ENCODE measurements at regions not wholly inside any gene's neighbourhood (a gene's known extent, or its start where the extent isn't known, plus 50 kb on each side); places are given as distances from the start of the nearest gene placed in this dataset.
"Not testable (repeated sequence)": the region's sequence is repeated elsewhere in the genome, so short reads cannot be mapped to it uniquely, and the experiment has no call there.

DNA sequence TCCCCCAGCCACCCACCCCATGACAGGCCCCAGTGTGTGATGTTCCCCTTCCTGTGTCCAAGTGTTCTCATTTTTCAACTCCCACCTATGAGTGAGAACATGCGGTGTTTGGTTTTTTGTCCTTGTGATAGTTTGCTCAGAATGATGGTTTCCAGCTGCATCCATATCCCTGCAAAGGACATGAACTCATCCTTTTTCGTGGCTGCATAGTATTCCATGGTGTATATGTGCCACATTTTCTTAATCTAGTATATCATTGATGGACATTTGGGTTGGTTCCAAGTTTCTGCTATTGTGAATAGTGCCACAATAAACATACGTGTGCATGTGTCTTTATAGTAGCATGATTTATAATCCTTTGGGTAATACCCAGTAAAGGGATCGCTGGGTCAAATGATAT is 273.0 kb downstream of the TEX29 start:
- not testable (repeated sequence) for DNase-seq

DNA sequence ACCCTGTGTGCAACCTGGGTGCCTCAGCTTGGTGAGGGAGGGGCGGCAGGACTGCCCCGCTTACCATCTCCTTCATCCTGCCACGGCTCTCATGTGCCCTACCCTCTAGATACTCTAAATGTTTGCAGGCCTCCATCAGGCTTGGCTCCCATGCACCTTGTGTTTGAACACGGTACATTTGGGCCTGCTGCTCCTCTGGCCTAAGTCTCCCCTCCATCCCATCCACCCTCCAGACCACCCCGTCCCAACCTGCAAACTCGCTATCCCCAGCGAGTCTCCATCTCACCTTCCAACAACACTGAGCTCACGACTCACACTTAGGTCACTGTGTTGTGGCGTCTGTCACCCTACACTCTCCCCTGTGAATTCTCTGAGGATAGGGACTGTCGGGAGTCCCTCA is 274.2 kb downstream of the TEX29 start:
- no peak for DNase-seq

DNA sequence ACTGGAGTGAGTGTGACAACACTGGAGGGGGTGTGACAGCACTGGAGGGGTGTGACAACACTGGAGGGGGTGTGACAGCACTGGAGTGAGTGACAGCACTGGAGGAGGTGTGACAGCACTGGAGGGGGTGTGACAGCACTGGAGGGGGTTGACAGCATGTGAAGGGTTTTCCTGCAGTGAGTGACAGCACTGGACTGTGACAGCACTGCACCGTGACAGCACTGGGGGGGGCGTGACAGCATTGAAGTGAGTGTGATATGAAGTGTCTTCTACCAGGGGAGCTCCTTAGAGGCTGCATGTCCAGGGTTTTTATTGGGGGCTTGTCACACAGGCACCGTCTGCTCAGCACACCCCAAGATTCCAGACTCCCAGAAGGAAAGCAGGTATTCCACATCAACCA is 274.8 kb downstream of the TEX29 start:
- DNase-seq, result no peak

DNA sequence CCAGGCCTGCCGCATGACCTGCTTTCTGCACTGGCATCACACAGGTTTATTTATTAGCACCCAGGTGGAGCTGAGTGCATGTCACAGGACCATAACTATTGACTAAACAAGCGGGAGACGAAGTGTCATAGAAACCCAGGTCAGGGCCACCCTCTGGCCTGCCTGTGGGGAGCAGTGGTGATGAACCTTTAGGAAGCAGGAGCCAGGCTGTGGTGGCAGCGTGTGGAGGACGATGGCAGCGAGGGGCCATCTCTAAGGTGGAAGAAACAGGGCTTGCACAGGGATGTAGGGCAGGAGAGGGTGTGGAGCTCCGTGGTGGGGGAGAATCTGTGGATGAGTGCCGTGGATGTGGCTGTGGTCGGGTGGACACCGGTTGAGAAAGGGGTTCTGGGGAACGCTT is 275.3 kb downstream of the TEX29 start:
- no peak for DNase-seq

DNA sequence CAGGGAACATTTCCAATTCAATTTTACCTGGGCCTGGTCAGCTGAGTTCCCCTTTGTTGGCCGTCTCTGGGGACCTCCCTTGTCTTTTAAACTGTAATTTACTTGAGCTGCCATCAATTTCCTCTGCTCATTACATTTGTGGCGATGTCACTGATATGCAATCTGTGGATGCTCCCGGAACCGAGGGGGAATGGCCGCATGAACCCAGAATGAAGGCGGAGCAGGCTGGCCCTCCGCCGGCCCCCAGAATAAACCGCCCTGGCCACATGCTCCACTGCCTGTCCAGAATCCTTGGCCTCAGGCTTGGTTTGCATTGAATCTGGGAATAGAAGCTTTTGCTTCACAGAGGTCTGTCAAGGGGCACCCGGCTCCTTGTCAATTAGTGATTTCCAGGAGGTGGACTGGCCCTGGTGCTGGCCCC is 276.8 kb downstream of the TEX29 start:
- DNase-seq, result no peak

DNA sequence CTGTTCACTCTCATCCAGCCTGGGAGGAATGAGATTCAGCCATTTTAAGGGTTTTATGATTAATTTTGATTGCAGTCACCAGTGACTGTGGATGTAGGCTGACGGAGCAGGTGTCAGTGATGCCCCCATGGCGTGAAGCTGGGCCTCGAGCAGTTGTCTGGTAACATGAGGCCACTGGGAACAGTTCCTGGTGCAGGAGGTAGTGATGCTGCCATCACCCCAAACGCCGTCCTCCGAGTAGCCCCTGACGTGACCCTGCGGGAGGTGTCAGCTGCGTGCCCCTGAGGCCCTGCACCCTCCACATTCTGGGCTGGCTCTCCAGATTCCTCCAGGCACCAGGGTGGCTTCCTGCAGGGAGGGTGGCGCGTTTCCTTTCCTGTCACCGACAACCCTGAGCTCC is 277.2 kb downstream of the TEX29 start:
- DNase-seq, result no peak

DNA sequence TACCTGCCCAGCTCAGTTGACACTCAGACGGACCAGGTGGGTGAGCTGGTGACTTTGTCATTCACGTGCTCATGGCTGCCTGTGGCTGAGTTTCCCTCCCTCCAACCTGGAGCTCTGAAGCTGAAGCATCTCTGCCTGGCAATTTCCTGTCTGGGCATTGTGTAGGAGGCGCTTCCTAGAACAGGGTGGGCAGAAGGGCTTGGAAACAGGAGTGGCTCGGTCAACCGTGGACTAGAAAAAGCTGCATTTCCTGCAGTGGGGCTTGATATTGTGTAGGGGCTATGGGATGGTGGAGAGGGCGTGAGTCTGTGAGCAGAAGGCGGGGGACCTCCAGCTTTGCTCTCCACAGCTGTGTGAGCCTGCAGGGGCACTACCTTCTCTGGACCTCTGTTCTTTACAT is 278.3 kb downstream of the TEX29 start:
- DNase-seq, result no peak

DNA sequence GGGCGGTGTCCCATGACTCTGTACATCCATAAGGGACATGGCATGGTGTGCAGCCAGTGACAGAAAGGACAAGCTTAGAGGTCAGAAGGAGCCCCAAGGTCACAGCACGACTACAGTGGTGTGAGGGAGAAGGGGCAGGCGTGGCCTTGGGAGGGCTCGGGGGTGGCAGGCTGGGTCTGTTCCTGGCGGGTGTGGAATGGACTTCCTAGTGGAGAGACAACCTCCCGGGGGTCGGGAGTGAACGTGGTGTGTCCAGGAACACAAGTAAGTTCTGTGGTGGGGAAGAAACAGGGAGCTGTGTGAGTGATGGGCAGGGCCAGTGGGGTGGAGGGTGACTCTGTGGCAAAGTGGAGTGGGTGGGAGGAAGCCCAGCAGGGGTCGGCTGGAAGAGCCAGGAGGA is 279.3 kb downstream of the TEX29 start:
- no peak for DNase-seq

DNA sequence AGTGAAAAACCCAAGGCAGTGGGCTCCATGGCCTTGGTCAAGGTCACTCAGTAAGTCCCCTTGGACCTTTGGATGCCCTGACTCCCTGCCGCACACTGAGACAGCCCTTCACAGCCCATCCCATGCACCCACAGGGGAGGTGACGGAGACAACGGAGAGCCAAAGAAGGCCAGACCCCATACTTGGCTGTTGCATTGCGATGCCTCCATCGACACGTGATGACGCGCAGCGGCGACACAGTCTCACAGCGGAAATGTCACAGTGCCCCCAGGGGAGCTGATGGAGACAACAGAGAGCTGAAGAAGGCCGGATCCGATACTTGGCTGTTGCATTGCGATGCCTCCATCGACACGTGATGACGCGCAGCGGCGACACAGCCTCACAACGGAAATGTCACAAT is 282.4 kb downstream of the TEX29 start:
- DNase-seq, result no peak

DNA sequence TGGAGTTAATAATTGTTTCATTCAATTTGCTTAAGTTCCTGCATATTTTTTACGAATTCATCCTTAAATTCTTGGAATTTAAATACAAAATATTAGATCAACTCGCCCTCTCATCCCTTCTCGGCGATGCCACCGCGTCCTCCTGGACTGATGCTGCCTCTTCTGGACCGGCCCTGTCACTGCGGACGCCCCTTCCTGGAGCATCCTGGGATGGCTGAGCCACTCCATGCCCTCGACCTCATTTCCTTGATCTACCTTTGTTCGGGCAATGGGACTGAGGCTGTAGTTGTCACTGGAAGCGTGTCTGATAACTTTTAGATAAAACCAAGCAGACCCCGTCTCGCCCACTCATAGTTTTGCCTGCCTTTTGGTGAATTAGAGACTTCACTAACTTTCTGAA is 283.7 kb downstream of the TEX29 start:
- DNase-seq, result no peak

DNA sequence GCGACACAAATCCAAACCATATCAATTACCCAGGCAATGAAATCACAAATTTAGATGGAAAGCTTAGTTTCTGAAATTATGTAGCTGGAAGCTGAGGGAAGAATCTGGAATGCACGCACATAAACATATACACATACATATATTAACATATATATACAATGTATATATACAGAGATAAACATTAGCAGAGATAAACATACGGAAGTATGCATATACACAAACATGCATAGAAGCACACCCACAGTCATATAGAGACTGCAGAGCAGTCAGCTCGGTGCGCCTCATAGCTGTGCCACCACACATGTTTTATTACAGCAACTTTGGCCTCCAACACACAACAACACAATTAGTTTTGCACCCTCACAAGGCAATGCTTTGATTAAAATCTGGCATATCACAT is 288.1 kb downstream of the TEX29 start:
- DNase-seq, result no peak

DNA sequence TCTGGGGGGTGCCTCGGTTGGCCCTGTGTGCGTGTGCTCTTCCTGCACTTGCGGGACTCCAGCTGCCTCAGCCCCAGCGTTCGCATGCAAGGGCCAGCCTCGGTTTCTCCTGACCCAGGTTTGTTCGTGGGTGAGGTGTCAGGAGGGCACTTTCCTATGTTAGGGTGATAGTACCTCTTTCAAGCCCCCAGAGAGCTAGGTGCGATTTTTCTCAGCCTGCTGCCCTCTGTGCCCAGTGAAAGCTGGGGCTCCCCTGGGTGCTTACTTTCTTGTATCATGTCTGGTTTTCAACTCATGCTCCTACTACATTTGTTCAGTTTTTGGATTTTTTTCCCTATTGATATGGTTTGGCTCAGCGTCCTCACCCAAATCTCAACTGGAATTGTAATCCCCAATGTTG is 289.2 kb downstream of the TEX29 start:
- no peak for DNase-seq

DNA sequence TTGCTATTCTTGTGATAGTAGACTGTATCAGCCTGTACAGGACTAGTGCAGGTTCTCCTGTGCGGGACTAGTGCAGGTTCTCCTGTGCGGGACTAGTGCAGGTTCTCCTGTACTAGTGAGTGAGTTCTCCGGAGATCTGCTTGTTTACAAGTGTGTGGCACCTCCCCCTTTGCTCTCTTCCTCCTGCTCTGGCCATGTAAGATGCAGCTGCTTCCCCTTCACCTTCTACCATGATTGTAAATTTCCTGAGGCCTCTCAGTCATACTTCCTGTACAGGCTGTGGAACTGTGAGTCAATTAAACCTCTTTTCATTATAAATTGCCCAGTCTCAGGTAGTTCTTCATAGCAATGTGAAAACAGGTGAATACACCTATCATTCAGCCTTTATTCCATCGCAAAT is 289.6 kb downstream of the TEX29 start:
- no peak for DNase-seq

DNA sequence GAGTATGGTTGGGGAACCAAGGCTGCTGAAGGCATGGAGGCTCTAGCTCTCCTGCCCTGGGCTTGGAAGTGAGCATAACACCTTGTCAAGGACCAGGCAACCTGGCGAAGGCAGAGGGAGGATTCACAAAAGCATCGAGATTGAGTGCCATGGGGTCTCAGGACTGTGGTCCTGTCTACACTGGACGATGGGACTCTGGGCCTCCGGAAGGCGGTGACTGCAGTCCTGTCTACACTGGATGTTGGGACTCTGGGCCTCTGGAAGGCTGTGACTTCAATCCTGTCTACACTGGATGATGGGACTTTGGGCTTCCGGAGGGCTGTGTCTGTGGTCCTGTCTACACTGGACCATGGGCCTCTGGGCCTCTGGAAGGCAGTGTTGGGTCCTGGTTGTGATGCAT is 290.4 kb downstream of the TEX29 start:
- DNase-seq, result no peak

DNA sequence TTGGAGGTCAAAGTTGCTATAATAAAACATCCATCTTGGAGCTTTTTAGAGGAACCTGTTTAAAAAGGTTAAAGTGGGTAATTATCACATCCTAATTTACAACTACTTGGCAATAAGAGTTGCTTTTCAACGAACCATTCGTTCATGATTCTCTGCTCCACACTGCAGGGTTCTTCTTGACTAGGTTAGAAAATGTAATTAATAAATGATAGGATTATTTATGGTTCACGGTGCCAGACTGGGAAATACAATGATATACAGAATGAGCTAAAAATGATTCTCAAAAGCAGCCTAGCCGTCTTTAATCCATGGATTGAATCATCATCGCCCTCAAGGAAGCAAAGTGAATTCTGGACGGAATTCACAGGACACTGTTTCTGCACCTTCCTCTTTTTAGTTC is 291.2 kb downstream of the TEX29 start:
- no peak for DNase-seq

DNA sequence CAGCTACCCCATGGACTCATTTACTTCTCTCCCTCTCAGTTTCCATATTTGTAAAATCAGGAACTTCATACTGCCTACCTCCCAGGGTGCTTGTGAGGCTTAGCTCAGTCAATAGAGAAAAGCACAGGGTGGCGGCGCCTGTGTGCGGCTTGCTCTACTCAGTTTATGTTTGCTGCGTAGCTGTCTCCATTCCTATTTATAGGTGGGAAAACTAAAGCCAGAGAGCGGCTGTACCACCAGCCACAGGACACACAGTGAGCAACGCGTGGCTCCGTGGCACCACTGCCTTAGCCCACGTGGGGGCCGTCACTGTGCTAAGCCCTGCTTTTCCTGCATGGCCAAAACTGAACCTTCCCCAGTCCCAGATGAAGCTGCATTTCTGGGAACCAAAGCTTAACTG is 292.4 kb downstream of the TEX29 start:
- no peak for DNase-seq

DNA sequence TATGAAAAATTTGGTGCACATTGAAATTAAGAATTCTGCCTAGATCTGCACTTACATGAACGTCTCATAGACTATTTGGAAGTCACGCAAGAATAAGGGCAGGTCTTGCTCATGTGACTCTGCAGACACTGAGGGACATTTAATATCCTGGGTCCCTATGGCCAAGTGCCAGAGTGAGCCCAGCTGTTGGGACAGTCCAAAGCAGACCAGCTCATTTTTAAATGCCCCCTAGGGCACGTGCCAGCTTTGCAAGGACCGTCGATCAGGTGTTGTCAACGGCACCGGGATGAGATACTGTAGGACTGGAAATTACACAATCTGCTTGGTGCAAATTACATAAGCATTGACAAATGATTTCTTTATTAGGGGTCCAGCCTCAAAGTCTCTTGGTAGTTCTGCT is 293.6 kb downstream of the TEX29 start:
- DNase-seq, result no peak

DNA sequence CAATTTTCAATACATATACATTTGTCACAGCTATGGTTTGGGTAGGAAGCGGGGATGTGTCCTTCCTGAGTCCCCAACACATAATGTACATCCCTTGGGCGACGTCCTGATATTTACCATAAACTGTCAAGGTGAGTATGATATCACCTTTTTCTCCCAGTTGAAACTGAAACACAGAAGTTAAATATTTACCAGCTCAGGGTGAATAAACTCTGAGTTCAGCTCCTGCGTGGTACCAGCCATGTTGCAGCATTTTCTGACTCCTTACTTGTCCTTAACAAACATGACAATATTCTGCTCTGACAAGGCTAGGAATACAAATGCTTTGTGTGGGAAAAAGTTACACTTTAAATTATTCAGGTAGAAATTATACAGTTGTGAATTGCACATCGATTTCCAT is 294.2 kb downstream of the TEX29 start:
- DNase-seq, result no peak

DNA sequence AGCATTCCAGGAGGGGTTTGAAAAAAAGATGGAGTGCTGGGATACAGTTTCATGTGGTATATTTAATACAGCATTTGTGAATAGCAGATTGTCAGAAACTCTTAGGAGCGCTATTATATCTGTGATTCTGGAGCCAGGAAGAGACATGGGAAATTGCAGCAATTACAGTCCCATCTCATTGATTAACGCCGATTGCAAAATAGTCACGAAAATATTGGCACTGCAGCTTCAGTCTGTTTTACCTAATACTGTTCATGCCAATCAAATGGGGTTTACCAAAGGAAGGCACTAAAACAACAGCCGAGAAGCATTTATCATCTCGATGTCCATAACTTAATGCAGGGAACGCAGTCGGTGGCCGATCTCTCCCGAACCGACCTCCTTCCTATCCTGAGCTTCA is 295.8 kb downstream of the TEX29 start:
- DNase-seq, result no peak

DNA sequence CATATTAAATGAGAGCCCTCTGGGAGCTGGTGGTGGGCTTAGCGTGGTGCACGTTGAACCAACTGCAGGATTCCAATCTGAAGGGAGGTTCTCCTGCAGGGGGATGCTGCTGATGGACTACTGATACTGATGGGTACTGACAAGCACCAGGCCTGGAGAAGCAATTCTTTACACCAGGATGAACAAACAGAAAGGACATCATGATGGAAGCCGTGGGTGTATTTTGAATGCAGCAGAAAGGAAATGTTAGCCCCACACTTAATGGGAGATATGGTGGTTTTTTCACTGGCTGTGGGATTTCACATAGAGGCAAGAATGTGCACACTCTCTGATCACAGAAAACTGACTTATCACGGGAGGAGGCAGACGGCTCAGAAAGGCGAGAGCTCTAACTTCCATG is 299.7 kb downstream of the TEX29 start:
- no peak for DNase-seq

DNA sequence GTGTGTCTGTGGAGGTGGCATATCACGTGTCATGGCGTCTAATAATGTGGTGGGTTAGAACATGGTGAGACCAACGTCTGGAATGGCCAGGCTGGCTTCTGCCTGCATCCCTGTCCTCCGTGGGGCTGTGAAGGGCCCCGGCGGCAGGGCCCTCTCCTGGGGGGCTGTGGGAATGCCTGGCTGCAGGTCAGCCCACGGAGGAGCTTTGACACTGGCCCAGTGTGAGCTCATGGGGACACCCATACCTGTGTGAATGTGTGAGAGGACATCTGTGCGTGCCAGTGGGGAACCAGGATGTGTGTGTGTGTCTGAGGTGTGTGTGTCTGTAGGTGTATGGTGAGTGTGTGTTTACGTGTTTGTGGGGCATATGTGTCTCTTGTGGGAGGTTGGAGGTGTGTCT is 300.1 kb downstream of the TEX29 start:
- DNase-seq, result no peak

DNA sequence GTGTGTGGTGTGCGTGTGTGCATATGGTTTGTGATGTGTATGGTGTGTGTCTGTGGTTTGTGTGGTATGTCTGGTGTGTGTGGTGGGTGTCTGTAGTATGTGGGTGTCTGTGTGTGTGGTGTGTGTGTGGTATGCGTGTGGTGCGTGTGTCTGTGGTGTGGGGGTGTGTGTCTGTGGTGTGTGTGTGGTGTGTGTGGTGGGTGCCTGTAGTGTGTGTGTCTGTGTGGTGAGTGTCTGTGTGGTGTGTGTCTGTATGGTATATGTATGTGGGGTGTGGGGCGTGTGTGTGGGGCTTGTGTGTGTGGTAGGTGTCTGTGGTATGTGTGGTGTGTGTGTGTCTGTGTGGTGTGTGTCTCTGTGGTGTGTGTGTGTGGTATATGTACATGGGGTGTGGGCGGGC is 300.7 kb downstream of the TEX29 start:
- DNase-seq, result no peak

DNA sequence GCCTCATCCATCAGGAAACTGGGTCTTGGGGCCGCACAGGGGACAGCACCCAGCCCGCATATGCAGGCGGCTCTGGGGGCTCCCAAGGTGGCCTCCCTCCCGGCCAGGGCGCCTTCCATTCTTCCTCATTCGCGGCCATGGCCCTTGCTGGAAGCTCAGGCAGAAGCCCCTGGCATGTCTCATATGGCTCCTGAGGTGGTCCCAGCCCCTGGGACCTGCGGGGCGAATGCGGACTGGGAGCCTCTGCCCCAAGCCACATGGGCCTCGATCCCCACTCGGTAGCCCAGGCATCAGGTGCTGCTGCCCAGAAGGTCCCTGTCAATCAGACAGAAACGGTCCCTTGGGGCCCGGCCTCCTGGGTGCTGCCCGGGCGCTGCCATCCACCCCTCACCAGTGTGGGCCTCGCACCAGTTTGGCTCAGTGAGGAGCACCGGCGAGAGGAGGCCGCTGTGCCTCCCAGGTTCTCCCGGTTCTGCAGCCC is 301.6 kb downstream of the TEX29 start:
- DNase-seq, result no peak

DNA sequence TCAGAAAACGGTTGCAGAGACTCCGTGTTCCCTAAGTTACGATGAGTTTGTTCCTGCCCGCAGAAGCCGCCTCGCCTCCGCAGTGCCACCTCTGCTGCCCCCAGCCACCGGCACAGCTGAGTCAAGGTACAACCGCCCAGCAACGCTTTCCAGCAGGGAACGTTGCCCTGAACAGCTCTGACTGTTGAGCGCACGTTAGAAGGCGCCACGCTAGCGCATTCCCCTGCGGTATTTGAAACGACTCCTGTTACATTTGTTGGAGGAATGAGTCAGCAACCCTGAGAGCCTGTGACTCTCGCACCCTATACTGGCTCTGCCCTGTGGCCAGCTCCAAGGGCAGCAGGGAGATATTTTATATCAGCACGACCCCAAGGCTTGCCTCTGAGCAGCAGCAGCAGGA is 302.8 kb downstream of the TEX29 start:
- no peak for DNase-seq

DNA sequence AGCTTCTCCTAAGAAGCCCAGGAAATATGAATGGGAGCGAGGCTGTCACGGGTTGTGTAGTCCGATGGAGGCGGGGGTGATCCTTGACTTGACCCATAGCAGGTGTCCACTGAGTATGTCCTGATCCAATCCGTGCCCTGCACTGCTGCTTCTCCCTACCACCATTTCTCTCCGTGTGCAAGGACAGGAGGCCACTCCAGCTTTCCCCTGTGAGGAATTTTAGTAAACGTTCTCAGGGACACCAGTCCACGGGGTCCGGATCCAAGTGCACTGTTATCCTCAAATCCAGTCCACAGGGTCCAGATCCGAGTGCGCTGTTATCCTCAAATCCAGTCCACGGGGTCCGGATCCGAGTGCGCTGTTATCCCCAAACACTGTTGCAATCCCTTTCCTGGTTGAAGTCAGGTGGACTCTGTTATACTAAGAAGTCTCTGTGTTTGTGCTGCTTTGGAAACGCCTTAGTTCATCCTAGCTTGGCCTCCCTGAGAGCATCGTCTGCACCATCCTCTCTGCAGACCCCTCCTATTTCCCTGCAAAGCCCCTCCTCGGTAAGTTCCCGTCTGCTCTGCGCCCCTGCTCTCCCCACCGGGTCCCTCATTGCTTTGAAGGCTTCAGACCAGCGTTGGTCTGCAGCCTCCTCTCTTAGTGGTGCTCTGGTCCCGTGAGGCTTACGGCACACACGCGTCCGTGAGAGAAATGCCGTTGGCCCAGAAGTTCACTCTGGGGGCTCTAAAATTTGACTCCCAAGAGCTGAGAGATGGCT is 303.5 kb downstream of the TEX29 start:
- DNase-seq, result no peak
